Left ventricle myocardium inferior (tissue), 1 donor: ENCODE measurements at regions not wholly inside any gene's neighbourhood (a gene's known extent, or its start where the extent isn't known, plus 50 kb on each side); places are given as distances from the start of the nearest gene placed in this dataset.

Source experiments
- DNase-seq: peaks from one replicate; pipeline ENCODE4 v3.0.0-alpha.2; 2020
- H3K27ac ChIP-seq: fragments of 200-600 bp; replicated peaks from 2 replicates; pipeline ENCODE4 v1.8.0; 2021
- H3K27me3 ChIP-seq: fragments of 200-600 bp; 2 replicates; pipeline ENCODE4 v1.8.0; 2021; ENCODE audit warnings: low read depth
- H3K36me3 ChIP-seq: fragments of 200-600 bp; 2 replicates; pipeline ENCODE4 v1.8.0; 2021
- H3K4me1 ChIP-seq: fragments of 200-600 bp; 2 replicates; pipeline ENCODE4 v1.8.0; 2021
- H3K4me3 ChIP-seq: fragments of 200-600 bp; 2 replicates; pipeline ENCODE4 v1.8.0; 2021; ENCODE audit warnings: mild to moderate bottlenecking, moderate library complexity
- H3K9me3 ChIP-seq: fragments of 200-600 bp; replicated peaks from 2 replicates; pipeline ENCODE4 v1.8.0; 2021
- CTCF ChIP-seq: fragments of 200-600 bp; IDR thresholded peaks from 2 replicates; pipeline ENCODE4 v1.8.0; 2021; ENCODE audit warnings: antibody characterized with exemption, mild to moderate bottlenecking, borderline replicate concordance
- intact Hi-C: fragments of 100-400 bp; cut with micrococcal nuclease; formaldehyde crosslinking; loops from one replicate; pipeline ENCODE4 v1.11.0; 2022
- donor health status: DM: no; HTN: yes; CAD: no; lungs with severe emphysema.

- H3K4me3 ChIP-seq = no peak overlapping the region
- H3K36me3 ChIP-seq = no peaks in the 10 kb centered on the region
- H3K9me3 ChIP-seq = no peaks in the 10 kb centered on the region
- peaks cover 3% of the 10 kb centered on the region for H3K27me3 ChIP-seq
- no peak for TF ChIP-seq CTCF
- intact Hi-C loops = no loop called here
- no peak for DNase-seq
- no peak overlapping the region for H3K27ac ChIP-seq
- no peaks in the 10 kb centered on the region for H3K4me1 ChIP-seq
Observed at GRCh38 chr14:98175881-98176280, 1096.1 kb downstream of the BCL11B start.

DNA sequence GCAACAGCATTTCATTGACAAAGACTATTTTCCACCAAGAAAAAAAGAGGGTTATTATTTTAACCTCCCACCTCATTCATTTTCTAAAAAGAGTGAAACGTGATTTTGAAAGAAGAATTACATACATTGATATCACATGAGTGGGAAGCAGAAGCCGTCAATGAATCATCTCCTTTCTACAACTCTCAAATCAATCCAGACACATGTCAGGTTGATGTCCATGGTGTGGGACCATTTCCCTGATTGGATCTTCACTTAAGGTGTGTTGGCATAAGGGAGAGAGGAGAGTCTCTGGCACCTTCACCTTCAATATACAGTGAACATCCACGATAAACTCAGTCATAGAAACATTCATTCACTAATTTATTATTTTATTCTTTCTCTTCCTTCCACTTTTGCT, 1095.1 kb downstream of the BCL11B start:
- Histone ChIP-seq H3K4me3 (no peak overlapping the region), H3K27ac (no peak overlapping the region), H3K9me3 (no peaks in the 10 kb centered on the region), H3K36me3 (no peaks in the 10 kb centered on the region), H3K4me1 (no peaks in the 10 kb centered on the region), H3K27me3 (peaks cover 13% of the 10 kb centered on the region)
- TF ChIP-seq CTCF = no peak
- intact Hi-C loops = no loop called here
- no peak for DNase-seq

DNA sequence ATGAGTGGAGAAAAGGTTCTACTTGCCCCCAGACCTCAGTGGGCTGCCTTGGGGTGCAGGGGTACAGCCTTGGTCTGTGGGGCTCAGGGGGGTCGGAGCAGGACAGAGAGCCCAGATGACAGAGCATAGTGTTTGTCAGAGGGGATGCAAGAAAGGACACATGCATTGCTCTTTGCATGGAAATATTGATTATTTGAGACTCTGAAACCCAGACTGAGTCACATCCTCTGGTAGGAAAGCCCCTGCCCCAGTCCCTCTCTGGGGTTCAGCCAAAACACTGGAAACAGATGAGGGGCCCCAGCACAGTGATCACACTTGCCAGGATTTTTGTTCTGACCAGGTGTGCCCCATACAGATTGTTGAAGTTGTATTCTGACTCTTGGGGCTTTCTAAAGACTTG, 1094.4 kb downstream of the BCL11B start:
- H3K4me1 ChIP-seq = no peaks in the 10 kb centered on the region
- intact Hi-C loops = no loop called here
- peaks cover 13% of the 10 kb centered on the region for H3K27me3 ChIP-seq
- no peaks in the 10 kb centered on the region for H3K36me3 ChIP-seq
- no peak overlapping the region for H3K4me3 ChIP-seq
- no peak overlapping the region for H3K27ac ChIP-seq
- H3K9me3 ChIP-seq = no peaks in the 10 kb centered on the region
- no peak for TF ChIP-seq CTCF
- DNase-seq = no peak

GRCh38 chr14:98181241-98181640, 1090.8 kb downstream of the BCL11B start:
- no peak for DNase-seq
- Histone ChIP-seq H3K4me3 (no peak overlapping the region), H3K9me3 (no peaks in the 10 kb centered on the region), H3K27me3 (peaks cover 18% of the 10 kb centered on the region), H3K36me3 (no peaks in the 10 kb centered on the region), H3K27ac (no peak overlapping the region), H3K4me1 (no peaks in the 10 kb centered on the region)
- TF ChIP-seq CTCF = no peak
- intact Hi-C loops = no loop called here

- Histone ChIP-seq H3K4me1 (no peaks in the 10 kb centered on the region), H3K9me3 (no peaks in the 10 kb centered on the region), H3K4me3 (no peak overlapping the region), H3K27me3 (peaks cover 18% of the 10 kb centered on the region), H3K36me3 (no peaks in the 10 kb centered on the region), H3K27ac (no peak overlapping the region)
- intact Hi-C loops = no loop called here
- DNase-seq = no peak
- no peak for TF ChIP-seq CTCF
Observed at GRCh38 chr14:98181768-98182167, 1090.2 kb downstream of the BCL11B start.
